Activated naive CD4-positive, alpha-beta T cell treated with anti-CD3 and anti-CD28 coated beads for 36 hours (primary cell): ENCODE measurements at regions not wholly inside any gene's neighbourhood (a gene's known extent, or its start where the extent isn't known, plus 50 kb on each side); places are given as distances from the start of the nearest gene placed in this dataset.

Experiments used
- CTCF ChIA-PET: fragments of 350-600 bp; sonication (Branson Sonifier 250); formaldehyde crosslinking; loops from one replicate; lab custom pipeline; 2021; ENCODE audit warnings: antibody characterized with exemption; lab: Charles Lee
- DNase-seq: peaks from one replicate; pipeline ENCODE4 v3.0.0-alpha.2; 2020
- H3K27ac Mint-ChIP-seq: one replicate; pipeline ENCODE4 v1.8.0; 2021; ENCODE audit warnings: mild to moderate bottlenecking, mixed read lengths
- H3K27me3 Mint-ChIP-seq: one replicate; pipeline ENCODE4 v1.8.0; 2021; ENCODE audit warnings: low read depth, mixed read lengths
- H3K36me3 Mint-ChIP-seq: one replicate; pipeline ENCODE4 v1.8.0; 2021; ENCODE audit warnings: low read depth, mixed read lengths
- H3K4me1 Mint-ChIP-seq: one replicate; pipeline ENCODE4 v1.8.0; 2021; ENCODE audit warnings: low read depth, mixed read lengths
- H3K4me3 Mint-ChIP-seq: one replicate; pipeline ENCODE4 v1.8.0; 2021; ENCODE audit warnings: mild to moderate bottlenecking, moderate library complexity, mixed read lengths
- H3K9me3 Mint-ChIP-seq: one replicate; pipeline ENCODE4 v1.8.0; 2021; ENCODE audit warnings: mixed read lengths
- intact Hi-C: fragments of 100-400 bp; cut with micrococcal nuclease; formaldehyde crosslinking; loops from one replicate; pipeline ENCODE4 v1.15.1; 2023

- Mint-ChIP-seq H3K9me3 (no peaks in the 10 kb centered on the region), H3K27me3 (no peaks in the 10 kb centered on the region), H3K4me3 (no peak overlapping the region), H3K27ac (no peak overlapping the region), H3K36me3 (no peaks in the 10 kb centered on the region), H3K4me1 (no peaks in the 10 kb centered on the region)
- intact Hi-C loops: no loop called here
- CTCF ChIA-PET: no interaction called here
- no peak for DNase-seq
These were observed 423.4 kb upstream of the CCDC179 start for GRCh38 chr11:23283666-23284065.

DNA sequence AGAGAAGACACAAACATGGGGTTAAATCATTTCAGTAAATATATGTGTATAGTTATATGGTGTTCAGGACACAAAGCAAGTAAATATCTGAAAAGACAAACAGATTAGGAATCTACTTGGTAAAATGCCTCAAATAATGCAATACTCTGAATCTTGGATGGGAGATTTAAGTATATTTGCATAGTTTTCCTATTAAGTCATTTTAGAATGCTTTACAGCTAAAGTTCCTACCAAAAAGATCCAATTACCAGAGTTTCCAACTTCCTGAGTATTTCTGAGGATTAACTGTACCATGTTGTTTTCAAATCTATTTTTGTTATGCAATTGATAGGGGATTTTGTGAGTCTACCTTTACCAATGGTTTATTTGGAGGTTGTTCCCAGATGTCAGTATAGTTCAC is 424.4 kb upstream of the CCDC179 start:
- H3K9me3 Mint-ChIP-seq: no peaks in the 10 kb centered on the region
- H3K4me3 Mint-ChIP-seq: no peak overlapping the region
- intact Hi-C loops: no loop called here
- CTCF ChIA-PET: interaction anchor here (1.0 kb wide), 1 partner anchor 114 kb away, joined by 3 read pairs; no protein-coding TSS in a partner anchor
- H3K4me1 Mint-ChIP-seq: no peaks in the 10 kb centered on the region
- H3K36me3 Mint-ChIP-seq: no peaks in the 10 kb centered on the region
- no peak for DNase-seq
- no peak overlapping the region for H3K27ac Mint-ChIP-seq
- no peaks in the 10 kb centered on the region for H3K27me3 Mint-ChIP-seq

- no peaks in the 10 kb centered on the region for H3K27me3 Mint-ChIP-seq
- H3K4me1 Mint-ChIP-seq: no peaks in the 10 kb centered on the region
- CTCF ChIA-PET: no interaction called here
- no peak for DNase-seq
- H3K36me3 Mint-ChIP-seq: no peaks in the 10 kb centered on the region
- H3K27ac Mint-ChIP-seq: no peak overlapping the region
- intact Hi-C loops: no loop called here
- no peak overlapping the region for H3K4me3 Mint-ChIP-seq
- H3K9me3 Mint-ChIP-seq: peaks cover 2% of the 10 kb centered on the region
These were observed 427.9 kb upstream of the CCDC179 start for GRCh38 chr11:23288003-23288783.

DNA sequence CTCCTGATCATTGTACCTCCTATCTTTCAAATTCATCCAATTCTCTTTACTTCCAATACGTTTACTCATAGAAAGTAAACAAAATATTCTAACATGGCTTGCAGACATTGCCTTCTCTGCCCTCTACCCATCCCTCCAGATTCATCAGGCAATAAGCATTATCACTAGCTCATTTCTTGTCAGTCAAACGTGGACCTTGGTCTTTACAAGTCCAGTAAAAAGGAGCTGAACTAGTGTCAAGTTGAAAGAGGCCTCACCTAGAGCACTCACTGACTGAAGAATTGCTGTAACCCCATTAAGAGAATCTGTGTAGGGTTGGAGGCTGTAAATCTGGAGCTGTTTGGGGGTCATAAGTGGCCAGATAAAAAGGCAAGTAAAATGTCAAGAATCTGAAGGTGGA is 435.0 kb upstream of the CCDC179 start:
- no peaks in the 10 kb centered on the region for H3K36me3 Mint-ChIP-seq
- no peak overlapping the region for H3K27ac Mint-ChIP-seq
- H3K4me3 Mint-ChIP-seq: no peak overlapping the region
- H3K4me1 Mint-ChIP-seq: no peaks in the 10 kb centered on the region
- CTCF ChIA-PET: no interaction called here
- no peaks in the 10 kb centered on the region for H3K27me3 Mint-ChIP-seq
- H3K9me3 Mint-ChIP-seq: peaks cover 3% of the 10 kb centered on the region
- no peak for DNase-seq
- intact Hi-C loops: no loop called here

- Mint-ChIP-seq H3K4me1 (no peaks in the 10 kb centered on the region), H3K4me3 (no peak overlapping the region), H3K9me3 (peaks cover 14% of the 10 kb centered on the region), H3K36me3 (no peaks in the 10 kb centered on the region), H3K27ac (no peak overlapping the region), H3K27me3 (no peaks in the 10 kb centered on the region)
- intact Hi-C loops: no loop called here
- DNase-seq: no peak
- CTCF ChIA-PET: no interaction called here
These were observed 447.8 kb upstream of the CCDC179 start for GRCh38 chr11:23308041-23308440.

DNA sequence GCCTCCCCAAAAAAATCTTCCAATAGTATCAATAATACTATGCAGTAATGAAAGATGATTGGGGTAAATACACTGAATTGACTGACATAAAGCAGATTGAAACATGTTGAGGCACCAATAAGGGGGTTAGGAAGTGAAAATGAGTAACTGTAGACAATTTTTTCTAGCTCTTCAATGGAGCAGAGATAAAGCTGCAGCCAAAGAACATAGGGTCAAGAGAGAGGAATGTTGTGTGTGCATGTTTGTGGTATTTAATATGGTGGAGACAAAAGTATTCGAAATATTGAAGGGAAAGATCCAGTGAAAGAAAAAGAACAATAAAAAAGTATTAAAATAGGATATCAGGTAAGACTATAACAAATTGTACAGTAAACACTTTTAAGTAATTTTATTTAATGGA is 450.0 kb upstream of the CCDC179 start:
- no peaks in the 10 kb centered on the region for H3K4me1 Mint-ChIP-seq
- H3K27ac Mint-ChIP-seq: no peak overlapping the region
- no peak overlapping the region for H3K4me3 Mint-ChIP-seq
- intact Hi-C loops: no loop called here
- no peaks in the 10 kb centered on the region for H3K27me3 Mint-ChIP-seq
- CTCF ChIA-PET: no interaction called here
- peaks cover 12% of the 10 kb centered on the region for H3K9me3 Mint-ChIP-seq
- no peak for DNase-seq
- no peaks in the 10 kb centered on the region for H3K36me3 Mint-ChIP-seq

- CTCF ChIA-PET: interaction anchor here (0.7 to 0.8 kb wide), 2 partner anchors 20 to 175 kb away, joined by 3 read pairs; no protein-coding TSS in a partner anchor
- Mint-ChIP-seq H3K27me3 (no peaks in the 10 kb centered on the region), H3K4me3 (no peak overlapping the region), H3K27ac (no peak overlapping the region), H3K4me1 (no peaks in the 10 kb centered on the region), H3K36me3 (no peaks in the 10 kb centered on the region), H3K9me3 (peaks cover 8% of the 10 kb centered on the region)
- intact Hi-C loops: no loop called here
- DNase-seq: no peak
These were observed 452.0 kb upstream of the CCDC179 start for GRCh38 chr11:23311986-23312940.

DNA sequence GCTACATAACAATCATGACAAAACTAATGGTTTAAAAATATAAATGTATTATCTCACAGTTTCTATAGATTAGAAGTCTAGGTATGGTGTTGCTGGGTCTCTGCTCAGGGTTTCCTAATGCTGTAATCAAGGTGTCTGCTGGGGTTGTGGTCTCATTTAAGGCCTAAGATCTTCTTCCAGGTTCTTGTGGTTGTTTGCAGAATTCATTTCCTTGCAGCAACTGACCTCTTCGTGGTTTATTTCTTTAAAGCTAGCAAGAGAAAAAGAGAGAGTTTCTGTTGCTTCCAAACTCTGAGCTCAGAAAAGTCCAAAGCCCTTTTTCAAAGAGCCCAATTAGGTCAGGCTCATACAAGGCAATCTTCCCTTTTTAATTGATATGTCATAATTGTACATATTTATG is 452.7 kb upstream of the CCDC179 start:
- DNase-seq: no peak
- Mint-ChIP-seq H3K9me3 (peaks cover 8% of the 10 kb centered on the region), H3K4me3 (no peak overlapping the region), H3K4me1 (no peaks in the 10 kb centered on the region), H3K27ac (no peak overlapping the region), H3K27me3 (no peaks in the 10 kb centered on the region), H3K36me3 (no peaks in the 10 kb centered on the region)
- intact Hi-C loops: no loop called here
- CTCF ChIA-PET: interaction anchor here (0.7 kb wide), 1 partner anchor 174 kb away, joined by 3 read pairs; no protein-coding TSS in a partner anchor

DNA sequence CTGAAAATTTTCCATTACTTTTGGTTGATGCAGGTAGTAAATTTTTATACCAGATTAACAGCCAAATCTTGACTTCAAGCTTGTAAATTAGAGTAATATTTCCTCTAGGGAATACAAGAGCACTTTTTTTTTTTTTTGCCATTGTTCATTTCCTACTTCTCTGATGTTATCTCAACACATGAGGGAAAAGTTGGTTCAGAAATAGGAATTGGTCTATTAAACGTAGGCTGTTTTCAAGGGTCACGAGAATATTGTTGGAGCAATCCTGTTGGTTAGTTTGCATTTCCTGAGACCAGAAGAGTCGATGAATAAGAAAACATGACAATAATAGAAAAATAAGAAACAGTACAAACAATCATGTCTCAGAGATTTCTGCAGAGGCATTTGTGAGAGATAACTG is 453.9 kb upstream of the CCDC179 start:
- Mint-ChIP-seq H3K9me3 (peaks cover 8% of the 10 kb centered on the region), H3K27me3 (no peaks in the 10 kb centered on the region), H3K4me1 (no peaks in the 10 kb centered on the region), H3K27ac (no peak overlapping the region), H3K4me3 (no peak overlapping the region), H3K36me3 (no peaks in the 10 kb centered on the region)
- DNase-seq: no peak
- intact Hi-C loops: no loop called here
- CTCF ChIA-PET: no interaction called here

DNA sequence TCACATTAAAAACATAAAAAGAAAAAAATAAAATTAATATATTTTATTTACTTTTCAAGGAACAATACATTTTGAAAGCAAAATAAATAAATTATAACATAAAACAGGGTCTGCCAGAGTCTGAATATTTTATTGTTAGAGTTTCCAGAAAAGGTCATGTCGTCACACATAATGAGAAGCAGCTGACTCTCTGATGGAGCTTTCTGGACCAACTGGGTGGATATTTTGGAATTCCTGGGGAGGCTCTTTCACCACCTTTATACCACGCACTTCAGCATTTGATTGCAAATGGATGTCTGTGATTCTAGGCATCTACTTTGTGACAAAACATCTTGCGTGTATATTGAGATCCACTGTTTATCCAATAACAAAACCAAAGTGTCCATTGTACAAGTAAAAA is 455.0 kb upstream of the CCDC179 start:
- Mint-ChIP-seq H3K9me3 (peaks cover under 1% of the 10 kb centered on the region), H3K27ac (no peak overlapping the region), H3K27me3 (no peaks in the 10 kb centered on the region), H3K4me3 (no peak overlapping the region), H3K36me3 (no peaks in the 10 kb centered on the region), H3K4me1 (no peaks in the 10 kb centered on the region)
- no peak for DNase-seq
- CTCF ChIA-PET: no interaction called here
- intact Hi-C loops: no loop called here

GRCh38 chr11:23317816-23318215 is 457.5 kb upstream of the CCDC179 start:
- Mint-ChIP-seq H3K9me3 (peaks cover 4% of the 10 kb centered on the region), H3K4me3 (no peak overlapping the region), H3K27me3 (no peaks in the 10 kb centered on the region), H3K4me1 (no peaks in the 10 kb centered on the region), H3K27ac (no peak overlapping the region), H3K36me3 (no peaks in the 10 kb centered on the region)
- CTCF ChIA-PET: no interaction called here
- DNase-seq: no peak
- intact Hi-C loops: no loop called here

DNA sequence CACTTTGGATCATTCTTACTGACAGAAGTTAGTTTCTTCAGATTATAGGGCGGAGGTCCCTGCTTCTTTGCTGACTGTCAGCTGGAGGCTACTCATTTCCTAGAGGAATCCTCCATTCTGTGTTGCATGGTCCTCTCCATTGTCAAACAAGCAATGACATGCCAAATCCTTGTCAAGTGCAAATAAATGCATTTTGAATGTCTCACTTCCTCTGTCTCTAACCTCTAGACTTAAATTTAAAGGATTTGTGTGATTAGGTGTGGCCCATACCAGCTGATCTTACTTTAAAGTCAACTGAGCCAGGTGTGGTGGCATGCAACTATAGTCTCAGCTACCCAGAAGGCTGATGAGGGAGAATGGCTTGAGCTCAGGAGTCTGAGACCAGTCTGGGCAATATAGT is 458.4 kb upstream of the CCDC179 start:
- no peak overlapping the region for H3K4me3 Mint-ChIP-seq
- H3K9me3 Mint-ChIP-seq: peaks cover 8% of the 10 kb centered on the region
- DNase-seq: no peak
- CTCF ChIA-PET: interaction anchor here (0.6 to 0.7 kb wide), 2 partner anchors 11 to 226 kb away, joined by 3 to 7 read pairs; no protein-coding TSS in a partner anchor
- H3K36me3 Mint-ChIP-seq: no peaks in the 10 kb centered on the region
- intact Hi-C loops: no loop called here
- H3K4me1 Mint-ChIP-seq: no peaks in the 10 kb centered on the region
- H3K27ac Mint-ChIP-seq: no peak overlapping the region
- H3K27me3 Mint-ChIP-seq: no peaks in the 10 kb centered on the region
